Gastrocnemius medialis (tissue), 4 donors: ENCODE measurements at regions not wholly inside any gene's neighbourhood (a gene's known extent, or its start where the extent isn't known, plus 50 kb on each side); places are given as distances from the start of the nearest gene placed in this dataset.

ENCODE experiments used
- ATAC-seq, 2 donors: fragments of 150-250 bp; one replicate each; pipeline ENCODE4 v1.9.1; 2016
- DNase-seq, 2 donors: peaks; one replicate each; pipeline ENCODE4 v3.0.0-alpha.2; 2019
- H3K27ac ChIP-seq, 4 donors: fragments of 200-600 bp; sonication (generic); 1 replicate in 1 of 4; 2 replicates in 3 of 4; pipeline ENCODE4 v1.5.1; 2016 to 2018; ENCODE audit warnings: mild to moderate bottlenecking in 2 of 4, moderate library complexity in 1 of 4
- H3K27me3 ChIP-seq, 3 donors: fragments of 200-600 bp; sonication (generic) in 2 of 3; 1 replicate in 1 of 3; 2 replicates in 2 of 3; pipeline versions ENCODE4 v1.5.1 to v1.6.0; 2016 to 2019; ENCODE audit warnings: mild to moderate bottlenecking in 1 of 3, moderate library complexity in 1 of 3
- H3K36me3 ChIP-seq, 2 donors: fragments of 200-600 bp; sonication (generic) in 1 of 2; one replicate each; pipeline ENCODE4 v1.5.1; 2017 to 2018
- H3K4me1 ChIP-seq, 2 donors: fragments of 200-600 bp; sonication (generic) in 1 of 2; one replicate each; pipeline ENCODE4 v1.5.1; 2016 to 2017; ENCODE audit warnings: mild to moderate bottlenecking in 2 of 2
- H3K4me3 ChIP-seq, 4 donors: fragments of 200-600 bp; sonication (generic) in 3 of 4; 1 replicate in 1 of 4; 2 replicates in 3 of 4; pipeline ENCODE4 v1.5.1; 2016 to 2019; ENCODE audit warnings: mild to moderate bottlenecking in 2 of 4
- H3K9me3 ChIP-seq, 3 donors: fragments of 200-600 bp; sonication (generic) in 2 of 3; 1 replicate in 1 of 3; 2 replicates in 2 of 3; pipeline ENCODE4 v1.5.1; 2016 to 2019
- CTCF ChIP-seq, 5 experiments: fragments of 450-650 bp in 3 of 5; fragments of 200-600 bp in 2 of 5; sonication (generic) in 2 of 5; IDR thresholded peaks in 4 of 5; conservative IDR thresholded peaks in 1 of 5; 1 replicate in 4 of 5; 2 replicates in 1 of 5; pipeline ENCODE4 v1.5.1; 2016 to 2019; ENCODE audit warnings: antibody characterized with exemption in 5 of 5, mild to moderate bottlenecking in 3 of 5, moderate library complexity in 3 of 5
- POLR2A ChIP-seq, 2 donors: fragments of 450-650 bp; IDR thresholded peaks; one replicate each; pipeline ENCODE4 v1.6.1; 2017; ENCODE audit warnings: antibody characterized with exemption in 2 of 2, mild to moderate bottlenecking in 2 of 2, moderate library complexity in 2 of 2
- in situ Hi-C, 4 donors: fragments of 200-750 bp; cut with MboI; loops; one replicate each; pipeline versions ENCODE4 v1.15.0 to v1.8.0; 2017; ENCODE audit warnings: low sequenced_read_pairs in 4 of 4
- intact Hi-C: fragments of 100-400 bp; cut with DNase I; formaldehyde crosslinking; loops from one replicate; pipeline ENCODE4 v1.15.1; 2023; ENCODE audit warnings: low total_unique reads

- Histone ChIP-seq H3K4me3 (no peak overlapping the region), H3K27ac (no peak overlapping the region), H3K36me3 (no peaks in the 10 kb centered on the region), H3K27me3 (no peaks in the 10 kb centered on the region), H3K9me3 (no peaks in the 10 kb centered on the region), H3K4me1 (peaks cover 0 to 13% of the 10 kb centered on the region in 2 donors)
- in situ Hi-C loops (no loop called here), intact Hi-C loops (no loop called here)
- peak in 1 of 2 donors; percentile 23 for ATAC-seq
- TF ChIP-seq CTCF (IDR thresholded peaks at IDR 0.05 in 4 of 5, conservative IDR thresholded peaks at IDR 0.05 in 1 of 5) (no peak), POLR2A (IDR thresholded peaks at IDR 0.05) (no peak)
- DNase-seq: no peak
These were observed 326.4 kb downstream of the TGFB2 start for GRCh38 chr1:218671573-218671972.

- in situ Hi-C loops: no loop called here
- ATAC-seq: no peak
- no peak overlapping the region for H3K4me3 ChIP-seq
- intact Hi-C loops: no loop called here
- no peak overlapping the region for H3K27ac ChIP-seq
- no peak for DNase-seq
- no peaks in the 10 kb centered on the region for H3K9me3 ChIP-seq
- H3K36me3 ChIP-seq: no peaks in the 10 kb centered on the region
- H3K27me3 ChIP-seq: no peaks in the 10 kb centered on the region
- peaks cover 0 to 13% of the 10 kb centered on the region in 2 donors for H3K4me1 ChIP-seq
- no peak for TF ChIP-seq CTCF (IDR thresholded peaks at IDR 0.05 in 4 of 5, conservative IDR thresholded peaks at IDR 0.05 in 1 of 5)
- no peak for TF ChIP-seq POLR2A (IDR thresholded peaks at IDR 0.05)
These were observed 328.0 kb downstream of the TGFB2 start for GRCh38 chr1:218673170-218673569.

GRCh38 chr1:218674280-218674773 lies 329.2 kb downstream of the TGFB2 start:
- in situ Hi-C loops: no loop called here
- H3K4me3 ChIP-seq: peak overlapping the region in 3 of 4 donors; percentile 5 to 41 (median 27)
- H3K9me3 ChIP-seq: no peaks in the 10 kb centered on the region
- H3K4me1 ChIP-seq: peaks cover 0 to 13% of the 10 kb centered on the region in 2 donors
- no peak for ATAC-seq
- no peaks in the 10 kb centered on the region for H3K27me3 ChIP-seq
- H3K27ac ChIP-seq: peak overlapping the region in 1 of 4 donors; percentile 35
- no peak for TF ChIP-seq CTCF (IDR thresholded peaks at IDR 0.05 in 4 of 5, conservative IDR thresholded peaks at IDR 0.05 in 1 of 5)
- no peak for TF ChIP-seq POLR2A (IDR thresholded peaks at IDR 0.05)
- no peaks in the 10 kb centered on the region for H3K36me3 ChIP-seq
- intact Hi-C loops: no loop called here
- DNase-seq: no peak

GRCh38 chr1:218677026-218677425 lies 331.9 kb downstream of the TGFB2 start:
- in situ Hi-C loops (no loop called here), intact Hi-C loops (no loop called here)
- H3K9me3 ChIP-seq: no peaks in the 10 kb centered on the region

More at GRCh38 chr1:218677026-218677425, 331.9 kb downstream of the TGFB2 start:
- TF ChIP-seq POLR2A (IDR thresholded peaks at IDR 0.05) (no peak), CTCF (IDR thresholded peaks at IDR 0.05 in 4 of 5, conservative IDR thresholded peaks at IDR 0.05 in 1 of 5) (no peak)
- ATAC-seq (no peak), DNase-seq (no peak)
- Histone ChIP-seq H3K4me3 (no peak overlapping the region), H3K4me1 (peaks cover 0 to 7% of the 10 kb centered on the region in 2 donors), H3K36me3 (no peaks in the 10 kb centered on the region), H3K27ac (no peak overlapping the region), H3K27me3 (no peaks in the 10 kb centered on the region)
